Right lobe of liver (tissue), 4 donors: ENCODE measurements at regions not wholly inside any gene's neighbourhood (a gene's known extent, or its start where the extent isn't known, plus 50 kb on each side); places are given as distances from the start of the nearest gene placed in this dataset.

Experiments
- POLR2A ChIP-seq: fragments of 450-650 bp; IDR thresholded peaks from one replicate; pipeline ENCODE4 v1.6.1; 2017; ENCODE audit warnings: antibody characterized with exemption, mild to moderate bottlenecking
- TF ChIP-seq, protein P1 (sequence below), 4 donors: fragments of 200-600 bp in 3 of 4; fragments of 450-650 bp in 1 of 4; IDR thresholded peaks; one replicate each; pipeline versions ENCODE4 v1.5.1 to v1.8.0; 2016 to 2022; ENCODE audit warnings: antibody characterized with exemption in 4 of 4, mild to moderate bottlenecking in 2 of 4
- donor health status: DM: no; HTN: no; CAD: no.
- donor health status: DM: no; HTN: no; CAD: no.
- donor health status: DM: no; HTN: yes; CAD: no.

GRCh38 chr2:79453918-79454317, 58.9 kb upstream of the CTNNA2 start:
- TF ChIP-seq, protein P1, sequence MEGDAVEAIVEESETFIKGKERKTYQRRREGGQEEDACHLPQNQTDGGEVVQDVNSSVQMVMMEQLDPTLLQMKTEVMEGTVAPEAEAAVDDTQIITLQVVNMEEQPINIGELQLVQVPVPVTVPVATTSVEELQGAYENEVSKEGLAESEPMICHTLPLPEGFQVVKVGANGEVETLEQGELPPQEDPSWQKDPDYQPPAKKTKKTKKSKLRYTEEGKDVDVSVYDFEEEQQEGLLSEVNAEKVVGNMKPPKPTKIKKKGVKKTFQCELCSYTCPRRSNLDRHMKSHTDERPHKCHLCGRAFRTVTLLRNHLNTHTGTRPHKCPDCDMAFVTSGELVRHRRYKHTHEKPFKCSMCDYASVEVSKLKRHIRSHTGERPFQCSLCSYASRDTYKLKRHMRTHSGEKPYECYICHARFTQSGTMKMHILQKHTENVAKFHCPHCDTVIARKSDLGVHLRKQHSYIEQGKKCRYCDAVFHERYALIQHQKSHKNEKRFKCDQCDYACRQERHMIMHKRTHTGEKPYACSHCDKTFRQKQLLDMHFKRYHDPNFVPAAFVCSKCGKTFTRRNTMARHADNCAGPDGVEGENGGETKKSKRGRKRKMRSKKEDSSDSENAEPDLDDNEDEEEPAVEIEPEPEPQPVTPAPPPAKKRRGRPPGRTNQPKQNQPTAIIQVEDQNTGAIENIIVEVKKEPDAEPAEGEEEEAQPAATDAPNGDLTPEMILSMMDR (IDR thresholded peaks at IDR 0.05) = no peak
- no peak for TF ChIP-seq POLR2A
